GM18502 (cell line): ENCODE measurements at regions not wholly inside any gene's neighbourhood (a gene's known extent, or its start where the extent isn't known, plus 50 kb on each side); places are given as distances from the start of the nearest gene placed in this dataset.

Source experiments
- ATAC-seq: cut with Tn5 transposase; IDR thresholded peaks from one replicate; pipeline ENCODE4 v1.9.1; 2021; ENCODE audit warnings: mild to moderate bottlenecking; ENCODE audit not compliant: unreplicated experiment, poor library complexity

- ATAC-seq = no peak
Measured at GRCh38 chr1:25083481-25084345, 148.6 kb downstream of the SYF2 start.

GRCh38 chr1:25082995-25083394, 149.3 kb downstream of the SYF2 start:
- no peak for ATAC-seq

- no peak for ATAC-seq
Measured at GRCh38 chr1:25082216-25082899, 149.9 kb downstream of the SYF2 start.

- ATAC-seq = no peak
Measured at GRCh38 chr1:25081496-25081895, 150.8 kb downstream of the SYF2 start.

- ATAC-seq = no peak
Measured at GRCh38 chr1:25080294-25081209, 150.5 kb upstream of the RUNX3 start.

GRCh38 chr1:25079048-25079447, 149.0 kb upstream of the RUNX3 start:
- ATAC-seq = no peak

GRCh38 chr1:25074351-25075227, 144.5 kb upstream of the RUNX3 start:
- no peak for ATAC-seq

GRCh38 chr1:25073640-25074270, 143.7 kb upstream of the RUNX3 start:
- no peak for ATAC-seq

GRCh38 chr1:25072461-25072860, 142.4 kb upstream of the RUNX3 start:
- ATAC-seq = no peak

GRCh38 chr1:25068829-25069228, 138.8 kb upstream of the RUNX3 start:
- no peak for ATAC-seq

- no peak for ATAC-seq
Measured at GRCh38 chr1:25068316-25068715, 138.2 kb upstream of the RUNX3 start.

GRCh38 chr1:25067518-25068251, 137.6 kb upstream of the RUNX3 start:
- ATAC-seq = no peak

GRCh38 chr1:25066731-25067517, 136.8 kb upstream of the RUNX3 start:
- no peak for ATAC-seq

GRCh38 chr1:25066256-25066655, 136.2 kb upstream of the RUNX3 start:
- no peak for ATAC-seq

GRCh38 chr1:25065795-25066238, 135.7 kb upstream of the RUNX3 start:
- no peak for ATAC-seq

- no peak for ATAC-seq
Measured at GRCh38 chr1:25065321-25065721, 135.2 kb upstream of the RUNX3 start.

- ATAC-seq = no peak
Measured at GRCh38 chr1:25064465-25065240, 134.6 kb upstream of the RUNX3 start.
